Kidney tubule cell (primary cell): ENCODE measurements at regions not wholly inside any gene's neighbourhood (a gene's known extent, or its start where the extent isn't known, plus 50 kb on each side); places are given as distances from the start of the nearest gene placed in this dataset.
"Not testable (repeated sequence)": the region's sequence is repeated elsewhere in the genome, so short reads cannot be mapped to it uniquely, and the experiment has no call there.

Experiments used
- DNase-seq: peaks from one replicate; pipeline ENCODE4 v3.0.0-alpha.2; 2018; ENCODE audit warnings: low spot score

- DNase-seq: no peak
Observed at GRCh38 chr3:64388886-64389285, 163.6 kb upstream of the PRICKLE2 start.

- no peak for DNase-seq
Observed at GRCh38 chr3:64387688-64388087, 162.4 kb upstream of the PRICKLE2 start.

- DNase-seq: no peak
Observed at GRCh38 chr3:64385277-64385676, 160.0 kb upstream of the PRICKLE2 start.

- peak; percentile 16 for DNase-seq
Observed at GRCh38 chr3:64384561-64384960, 159.3 kb upstream of the PRICKLE2 start.

GRCh38 chr3:64382153-64382552 lies 156.9 kb upstream of the PRICKLE2 start:
- DNase-seq: no peak

GRCh38 chr3:64381367-64381766 lies 156.1 kb upstream of the PRICKLE2 start:
- DNase-seq: no peak

GRCh38 chr3:64380546-64380945 lies 155.3 kb upstream of the PRICKLE2 start:
- no peak for DNase-seq

GRCh38 chr3:64379221-64379620 lies 154.0 kb upstream of the PRICKLE2 start:
- DNase-seq: no peak

GRCh38 chr3:64377942-64378341 lies 152.7 kb upstream of the PRICKLE2 start:
- DNase-seq: no peak

GRCh38 chr3:64375737-64376136 lies 150.5 kb upstream of the PRICKLE2 start:
- DNase-seq: no peak

- no peak for DNase-seq
Observed at GRCh38 chr3:64369390-64369789, 144.1 kb upstream of the PRICKLE2 start.

- no peak for DNase-seq
Observed at GRCh38 chr3:64368257-64369020, 143.2 kb upstream of the PRICKLE2 start.

- DNase-seq: no peak
Observed at GRCh38 chr3:64365877-64366276, 140.6 kb upstream of the PRICKLE2 start.

GRCh38 chr3:64363842-64364241 lies 138.6 kb upstream of the PRICKLE2 start:
- DNase-seq: no peak

- DNase-seq: no peak
Observed at GRCh38 chr3:64361962-64362735, 136.9 kb upstream of the PRICKLE2 start.

- not testable (repeated sequence) for DNase-seq
Observed at GRCh38 chr3:64361036-64361435, 135.8 kb upstream of the PRICKLE2 start.

GRCh38 chr3:64360280-64360679 lies 135.0 kb upstream of the PRICKLE2 start:
- no peak for DNase-seq

GRCh38 chr3:64359735-64360134 lies 134.5 kb upstream of the PRICKLE2 start:
- no peak for DNase-seq

- no peak for DNase-seq
Observed at GRCh38 chr3:64358853-64359252, 133.6 kb upstream of the PRICKLE2 start.

- no peak for DNase-seq
Observed at GRCh38 chr3:64358176-64358575, 132.9 kb upstream of the PRICKLE2 start.

GRCh38 chr3:64357481-64357880 lies 132.2 kb upstream of the PRICKLE2 start:
- DNase-seq: no peak

- peak; percentile 80 for DNase-seq
Observed at GRCh38 chr3:64355401-64355807, 130.1 kb upstream of the PRICKLE2 start.

GRCh38 chr3:64354956-64355355 lies 129.7 kb upstream of the PRICKLE2 start:
- no peak for DNase-seq
